RWPE2 (cell line): ENCODE measurements at regions not wholly inside any gene's neighbourhood (a gene's known extent, or its start where the extent isn't known, plus 50 kb on each side); places are given as distances from the start of the nearest gene placed in this dataset.
A peak's percentile ranks its signal among the peaks of the same experiment; 100 is the strongest.

ENCODE experiments used
- ATAC-seq: fragments of 200-7000 bp; cut with Tn5 transposase; 3 replicates; pipeline ENCODE4 v1.9.1; 2021; ENCODE audit warnings: low read depth
- DNase-seq: peaks from one replicate; pipeline ENCODE4 v3.0.0-alpha.2; 2020; ENCODE audit warnings: low spot score
- H3K27ac ChIP-seq: fragments of 450-650 bp; 2 replicates; pipeline ENCODE4 v1.5.1; 2017; ENCODE audit warnings: mild to moderate bottlenecking; ENCODE audit not compliant: poor library complexity, severe bottlenecking
- H3K27me3 ChIP-seq: fragments of 250-450 bp; sonication (Bioruptor Pico); 2 replicates; pipeline ENCODE4 v1.5.1; 2021; ENCODE audit warnings: mild to moderate bottlenecking, moderate library complexity; ENCODE audit not compliant: insufficient read depth, poor library complexity, severe bottlenecking
- H3K36me3 ChIP-seq: fragments of 250-450 bp; sonication (Bioruptor Pico); 2 replicates; pipeline ENCODE4 v1.5.1; 2020; ENCODE audit warnings: low read depth, mild to moderate bottlenecking, moderate library complexity
- H3K4me1 ChIP-seq: fragments of 250-450 bp; sonication (Bioruptor Pico); 2 replicates; pipeline ENCODE4 v1.5.1; 2021; ENCODE audit warnings: mild to moderate bottlenecking, moderate library complexity; ENCODE audit not compliant: insufficient read depth, poor library complexity, severe bottlenecking
- H3K4me3 ChIP-seq: fragments of 250-450 bp; sonication (Bioruptor Pico); 2 replicates; pipeline ENCODE4 v1.5.1; 2021; ENCODE audit warnings: mild to moderate bottlenecking, moderate library complexity; ENCODE audit not compliant: severe bottlenecking
- H3K9me3 ChIP-seq: fragments of 250-450 bp; sonication (Bioruptor Pico); 2 replicates; pipeline ENCODE4 v1.5.1; 2021; ENCODE audit warnings: mild to moderate bottlenecking, moderate library complexity; ENCODE audit not compliant: severe bottlenecking
- CTCF ChIP-seq: fragments of 450-650 bp; IDR thresholded peaks from one replicate; pipeline ENCODE4 v1.5.1; 2017; ENCODE audit warnings: mild to moderate bottlenecking, moderate library complexity; ENCODE audit not compliant: poor library complexity, severe bottlenecking

- ATAC-seq (no peak), DNase-seq (peak; percentile 54)
- H3K27ac ChIP-seq = no peak overlapping the region
- TF ChIP-seq CTCF = no peak
- H3K4me1 ChIP-seq = peaks cover 35% of the 10 kb centered on the region
- H3K36me3 ChIP-seq = no peaks in the 10 kb centered on the region
- H3K9me3 ChIP-seq = no peaks in the 10 kb centered on the region
- H3K27me3 ChIP-seq = no peaks in the 10 kb centered on the region
- H3K4me3 ChIP-seq = no peak overlapping the region
Observed at GRCh38 chr16:85387171-85387507, 226.0 kb upstream of the GSE1 start.

- TF ChIP-seq CTCF = no peak
- peak; percentile 6 for DNase-seq
- Histone ChIP-seq H3K36me3 (no peaks in the 10 kb centered on the region), H3K4me1 (peaks cover 35% of the 10 kb centered on the region), H3K27me3 (no peaks in the 10 kb centered on the region), H3K9me3 (no peaks in the 10 kb centered on the region), H3K27ac (no peak overlapping the region), H3K4me3 (no peak overlapping the region)
- no peak for ATAC-seq
Observed at GRCh38 chr16:85387731-85388295, 225.3 kb upstream of the GSE1 start.

- no peak for TF ChIP-seq CTCF
- peak; percentile 57 for DNase-seq
- H3K27me3 ChIP-seq = no peaks in the 10 kb centered on the region
Observed at GRCh38 chr16:85389679-85390470, 223.2 kb upstream of the GSE1 start.

GRCh38 chr16:85390511-85391174 is 222.5 kb upstream of the GSE1 start:
- Histone ChIP-seq H3K4me3 (no peak overlapping the region), H3K4me1 (peaks cover 27% of the 10 kb centered on the region), H3K9me3 (no peaks in the 10 kb centered on the region), H3K36me3 (no peaks in the 10 kb centered on the region), H3K27ac (peak overlapping the region; percentile 73), H3K27me3 (no peaks in the 10 kb centered on the region)
- DNase-seq (peak; percentile 94), ATAC-seq (peak; percentile 73)
- TF ChIP-seq CTCF = no peak

More at GRCh38 chr16:85389679-85390470, 223.2 kb upstream of the GSE1 start:
- H3K27ac ChIP-seq = peak overlapping the region; percentile 73
- H3K9me3 ChIP-seq = no peaks in the 10 kb centered on the region
- ATAC-seq = no peak
- H3K4me3 ChIP-seq = no peak overlapping the region
- no peaks in the 10 kb centered on the region for H3K36me3 ChIP-seq
- peaks cover 30% of the 10 kb centered on the region for H3K4me1 ChIP-seq
